ENCODE measurements at regions not wholly inside any gene's neighbourhood (a gene's known extent, or its start where the extent isn't known, plus 50 kb on each side); places are given as distances from the start of the nearest gene placed in this dataset.

DNA sequence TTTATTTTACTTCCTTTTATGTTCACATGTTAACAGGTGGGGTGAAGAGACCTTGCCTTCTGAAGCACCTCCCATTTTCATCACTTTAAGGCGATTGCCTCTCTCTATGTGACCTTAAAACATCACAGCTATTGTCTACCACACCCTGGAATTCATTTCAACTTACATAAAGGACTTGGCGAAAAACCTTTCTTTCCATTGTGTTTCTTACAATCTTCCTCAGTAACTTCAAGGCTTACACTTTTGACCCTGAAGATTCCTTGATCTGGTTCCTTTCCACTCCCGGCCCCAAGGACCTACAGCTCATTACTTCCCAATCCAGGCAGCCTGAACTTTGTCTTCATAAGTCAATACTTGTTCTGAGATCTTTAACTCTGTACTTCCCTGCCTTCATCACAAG, 443.3 kb downstream of the ADAMTS20 start (continued):
- TF ChIP-seq, protein P1, sequence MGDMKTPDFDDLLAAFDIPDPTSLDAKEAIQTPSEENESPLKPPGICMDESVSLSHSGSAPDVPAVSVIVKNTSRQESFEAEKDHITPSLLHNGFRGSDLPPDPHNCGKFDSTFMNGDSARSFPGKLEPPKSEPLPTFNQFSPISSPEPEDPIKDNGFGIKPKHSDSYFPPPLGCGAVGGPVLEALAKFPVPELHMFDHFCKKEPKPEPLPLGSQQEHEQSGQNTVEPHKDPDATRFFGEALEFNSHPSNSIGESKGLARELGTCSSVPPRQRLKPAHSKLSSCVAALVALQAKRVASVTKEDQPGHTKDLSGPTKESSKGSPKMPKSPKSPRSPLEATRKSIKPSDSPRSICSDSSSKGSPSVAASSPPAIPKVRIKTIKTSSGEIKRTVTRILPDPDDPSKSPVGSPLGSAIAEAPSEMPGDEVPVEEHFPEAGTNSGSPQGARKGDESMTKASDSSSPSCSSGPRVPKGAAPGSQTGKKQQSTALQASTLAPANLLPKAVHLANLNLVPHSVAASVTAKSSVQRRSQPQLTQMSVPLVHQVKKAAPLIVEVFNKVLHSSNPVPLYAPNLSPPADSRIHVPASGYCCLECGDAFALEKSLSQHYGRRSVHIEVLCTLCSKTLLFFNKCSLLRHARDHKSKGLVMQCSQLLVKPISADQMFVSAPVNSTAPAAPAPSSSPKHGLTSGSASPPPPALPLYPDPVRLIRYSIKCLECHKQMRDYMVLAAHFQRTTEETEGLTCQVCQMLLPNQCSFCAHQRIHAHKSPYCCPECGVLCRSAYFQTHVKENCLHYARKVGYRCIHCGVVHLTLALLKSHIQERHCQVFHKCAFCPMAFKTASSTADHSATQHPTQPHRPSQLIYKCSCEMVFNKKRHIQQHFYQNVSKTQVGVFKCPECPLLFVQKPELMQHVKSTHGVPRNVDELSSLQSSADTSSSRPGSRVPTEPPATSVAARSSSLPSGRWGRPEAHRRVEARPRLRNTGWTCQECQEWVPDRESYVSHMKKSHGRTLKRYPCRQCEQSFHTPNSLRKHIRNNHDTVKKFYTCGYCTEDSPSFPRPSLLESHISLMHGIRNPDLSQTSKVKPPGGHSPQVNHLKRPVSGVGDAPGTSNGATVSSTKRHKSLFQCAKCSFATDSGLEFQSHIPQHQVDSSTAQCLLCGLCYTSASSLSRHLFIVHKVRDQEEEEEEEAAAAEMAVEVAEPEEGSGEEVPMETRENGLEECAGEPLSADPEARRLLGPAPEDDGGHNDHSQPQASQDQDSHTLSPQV (IDR thresholded peaks at IDR 0.05) = no peak
- TF ChIP-seq NFYA (IDR thresholded peaks at IDR 0.05; ENCODE audit: borderline replicate concordance, low read depth, low read length) (no peak), NFIC (IDR thresholded peaks at IDR 0.05; ENCODE audit: low read depth, low read length) (no peak), POLR2A (IDR thresholded peaks at IDR 0.05; ENCODE audit: low read depth, low read length) (no peak)

DNA sequence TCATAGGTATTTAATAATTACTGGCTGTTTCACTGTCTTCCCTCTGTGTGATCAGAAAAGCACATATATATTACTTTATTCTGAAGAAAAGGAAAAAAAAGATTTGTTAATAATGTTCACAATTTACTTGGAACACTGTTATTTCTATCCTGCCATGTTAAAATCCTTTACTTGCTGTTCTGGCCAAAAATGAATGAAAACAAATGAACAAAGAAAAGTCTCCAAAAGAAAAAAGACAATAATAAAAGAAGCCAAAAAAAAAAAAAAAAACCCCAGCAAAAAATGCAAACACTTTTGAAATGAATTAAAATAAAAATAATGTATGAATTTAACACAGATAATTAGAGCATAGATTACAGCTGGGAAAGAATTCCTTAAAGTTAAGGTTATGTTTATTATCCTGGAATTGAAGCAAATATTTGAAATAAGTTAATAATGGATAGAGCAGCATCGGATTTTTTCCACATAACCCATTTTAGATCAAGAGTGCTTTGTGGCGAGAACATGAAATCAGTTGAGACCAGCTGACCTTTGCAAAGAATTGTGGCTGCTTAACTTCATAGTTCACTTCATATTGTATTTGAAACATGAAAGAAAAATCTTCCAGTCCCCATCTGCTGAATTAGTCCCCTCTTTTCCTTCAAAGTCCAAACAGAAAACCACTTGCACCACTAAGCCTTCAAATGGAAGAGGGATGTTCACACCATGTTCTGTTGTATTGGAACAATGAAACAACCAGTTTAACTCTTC, 444.8 kb downstream of the ADAMTS20 start:
- no TSS peak for BruUV-seq (replicated peaks)

More for the DNA sequence above, 444.8 kb downstream of the ADAMTS20 start:
- Histone ChIP-seq H3K27me3 (replicated peaks in 1 of 2; ENCODE audit: control insufficient read depth in 2 of 2, insufficient read depth in 2 of 2, low read length in 1 of 2) (no peaks in the 10 kb centered on the region), H3K27ac (ENCODE audit: control insufficient read depth, insufficient read depth) (no peak overlapping the region), H3K9ac (ENCODE audit: control insufficient read depth, insufficient read depth, low read length) (no peak overlapping the region), H3K4me1 (ENCODE audit: control insufficient read depth, insufficient read depth, low read length) (no peaks in the 10 kb centered on the region), H3K36me3 (ENCODE audit: control insufficient read depth in 2 of 2, insufficient read depth in 2 of 2, low read length in 1 of 2) (no peaks in the 10 kb centered on the region), H3K9me3 (replicated peaks; ENCODE audit: control insufficient read depth, insufficient read depth, low read length) (no peaks in the 10 kb centered on the region), H3K4me3 (no peak overlapping the region), H3K79me2 (ENCODE audit: control insufficient read depth, insufficient read depth, low read length) (no peaks in the 10 kb centered on the region), H3K4me2 (ENCODE audit: control insufficient read depth, insufficient read depth) (no peak overlapping the region), H4K20me1 (ENCODE audit: control insufficient read depth, insufficient read depth) (no peaks in the 10 kb centered on the region), H2AFZ (ENCODE audit: control insufficient read depth, low read depth, low read length) (no peak overlapping the region)
- ChIA-PET CTCF (no interaction called here), RAD21 (ENCODE audit: unreplicated experiment) (no interaction called here), POLR2A (no interaction called here), SMC1A (ENCODE audit: uncharacterized antibody, unreplicated experiment) (no interaction called here)
- intact Hi-C loops (cut with micrococcal nuclease; ENCODE audit: unreplicated experiment) = no loop called here
- no peak for ATAC-seq
- in situ Hi-C loops (cut with MboI) = no loop called here
- DNase-seq (ENCODE audit: low read depth, low spot score) = no peak
- FAIRE-seq = no peak
- WGBS (ENCODE audit: insufficient coverage, insufficient replicate concordance, low lambda C conversion rate, missing lambda C conversion rate) = 53% methylated on average over 2 of the region's 2 CpGs
- no peak for TF ChIP-seq IKZF2 (IDR thresholded peaks at IDR 0.05)
- no peak for TF ChIP-seq IRF5 (IDR thresholded peaks at IDR 0.05; ENCODE audit: borderline replicate concordance)
- TF ChIP-seq, protein P2, sequence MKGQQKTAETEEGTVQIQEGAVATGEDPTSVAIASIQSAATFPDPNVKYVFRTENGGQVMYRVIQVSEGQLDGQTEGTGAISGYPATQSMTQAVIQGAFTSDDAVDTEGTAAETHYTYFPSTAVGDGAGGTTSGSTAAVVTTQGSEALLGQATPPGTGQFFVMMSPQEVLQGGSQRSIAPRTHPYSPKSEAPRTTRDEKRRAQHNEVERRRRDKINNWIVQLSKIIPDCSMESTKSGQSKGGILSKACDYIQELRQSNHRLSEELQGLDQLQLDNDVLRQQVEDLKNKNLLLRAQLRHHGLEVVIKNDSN (IDR thresholded peaks at IDR 0.05; ENCODE audit: borderline replicate concordance, extremely low read length, insufficient read depth, low read depth, low read length) = no peak

Measured in GM12878 (cell line).